22Rv1 (cell line): ENCODE measurements at regions not wholly inside any gene's neighbourhood (a gene's known extent, or its start where the extent isn't known, plus 50 kb on each side); places are given as distances from the start of the nearest gene placed in this dataset.

Source experiments
- ZFX ChIP-seq: fragments of 450-650 bp; IDR thresholded peaks from 2 replicates; pipeline ENCODE4 v1.6.1; 2017; ENCODE audit warnings: antibody characterized with exemption, borderline replicate concordance
- TF ChIP-seq, protein P1 (sequence below): fragments of 450-650 bp; IDR thresholded peaks from 2 replicates; pipeline ENCODE4 v1.5.1; 2017; ENCODE audit warnings: mild to moderate bottlenecking

DNA sequence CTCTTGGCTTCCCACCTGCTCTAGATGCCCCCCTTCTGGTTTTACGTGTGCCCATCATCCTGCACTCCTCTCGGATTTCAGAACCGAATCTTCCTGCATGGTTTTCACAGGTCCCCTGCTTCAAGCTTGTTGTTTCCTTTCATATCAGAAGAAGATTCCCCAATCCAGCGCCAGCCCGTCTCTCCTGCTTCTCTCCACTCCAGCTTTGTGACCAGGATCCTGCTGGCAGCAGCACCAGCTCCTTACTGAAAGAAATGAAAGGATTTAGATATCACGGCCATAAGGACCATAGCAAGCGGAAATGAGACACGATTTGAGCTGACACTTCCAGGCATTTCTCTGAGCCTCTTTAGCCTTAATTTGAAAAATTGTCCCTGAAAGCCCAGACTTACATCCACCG lies 180.3 kb upstream of the UBE3A start:
- TF ChIP-seq, protein P1, sequence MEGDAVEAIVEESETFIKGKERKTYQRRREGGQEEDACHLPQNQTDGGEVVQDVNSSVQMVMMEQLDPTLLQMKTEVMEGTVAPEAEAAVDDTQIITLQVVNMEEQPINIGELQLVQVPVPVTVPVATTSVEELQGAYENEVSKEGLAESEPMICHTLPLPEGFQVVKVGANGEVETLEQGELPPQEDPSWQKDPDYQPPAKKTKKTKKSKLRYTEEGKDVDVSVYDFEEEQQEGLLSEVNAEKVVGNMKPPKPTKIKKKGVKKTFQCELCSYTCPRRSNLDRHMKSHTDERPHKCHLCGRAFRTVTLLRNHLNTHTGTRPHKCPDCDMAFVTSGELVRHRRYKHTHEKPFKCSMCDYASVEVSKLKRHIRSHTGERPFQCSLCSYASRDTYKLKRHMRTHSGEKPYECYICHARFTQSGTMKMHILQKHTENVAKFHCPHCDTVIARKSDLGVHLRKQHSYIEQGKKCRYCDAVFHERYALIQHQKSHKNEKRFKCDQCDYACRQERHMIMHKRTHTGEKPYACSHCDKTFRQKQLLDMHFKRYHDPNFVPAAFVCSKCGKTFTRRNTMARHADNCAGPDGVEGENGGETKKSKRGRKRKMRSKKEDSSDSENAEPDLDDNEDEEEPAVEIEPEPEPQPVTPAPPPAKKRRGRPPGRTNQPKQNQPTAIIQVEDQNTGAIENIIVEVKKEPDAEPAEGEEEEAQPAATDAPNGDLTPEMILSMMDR, result no peak
- no peak for TF ChIP-seq ZFX
